ENCODE measurements at regions not wholly inside any gene's neighbourhood (a gene's known extent, or its start where the extent isn't known, plus 50 kb on each side); places are given as distances from the start of the nearest gene placed in this dataset.

DNA sequence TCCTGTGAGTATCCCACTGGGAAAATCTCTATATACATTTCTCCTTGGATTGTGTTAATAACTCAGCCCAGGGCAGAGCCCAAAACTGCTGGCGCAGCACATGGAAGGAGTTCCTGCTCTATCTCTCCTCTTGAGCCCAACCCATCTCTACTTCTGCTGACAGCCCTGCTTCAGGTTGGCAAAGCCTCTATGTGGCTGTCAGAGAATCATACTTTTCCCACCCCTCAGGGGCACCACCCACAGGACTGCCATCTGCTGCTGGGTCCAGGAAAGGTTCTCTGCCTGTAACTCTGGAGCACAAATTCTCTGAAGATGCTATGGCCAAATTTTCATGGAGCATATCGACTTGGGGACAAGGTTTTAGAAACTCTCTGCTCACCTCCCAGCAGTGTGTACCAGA lies 278.5 kb upstream of the EMCN start:
- Histone ChIP-seq H3K9me3 (no peaks in the 10 kb centered on the region), H3K4me1 (no peaks in the 10 kb centered on the region), H3K4me2 (no peak overlapping the region), H3K27me3 (no peaks in the 10 kb centered on the region), H3K36me3 (no peaks in the 10 kb centered on the region), H3K27ac (no peak overlapping the region), H3K9ac (no peak overlapping the region), H3K4me3 (no peak overlapping the region), H4K20me1 (no peaks in the 10 kb centered on the region)
- TF ChIP-seq Cebpa-rat (IDR thresholded peaks at IDR 0.05) = no peak

DNA sequence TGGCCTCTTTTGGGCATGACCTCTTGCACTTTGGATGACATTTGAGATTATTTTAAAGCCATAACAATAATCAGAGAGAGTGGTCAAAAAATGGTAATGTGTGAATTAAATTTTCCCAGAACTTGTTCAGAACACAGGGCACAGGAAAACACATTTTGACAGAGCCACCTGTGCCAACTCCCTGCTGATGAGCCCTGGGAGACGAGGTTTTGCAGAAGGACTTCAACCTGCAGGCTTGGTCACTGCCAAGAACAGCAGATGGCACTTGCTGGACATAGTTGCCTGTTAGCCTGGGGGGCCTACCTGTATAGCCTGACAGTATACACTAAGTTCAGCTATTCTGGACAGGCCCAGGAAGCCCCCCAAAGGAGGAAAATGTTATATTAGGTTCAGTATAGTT lies 277.8 kb upstream of the EMCN start:
- Histone ChIP-seq H3K27ac (no peak overlapping the region), H3K4me3 (no peak overlapping the region)

GRCh38 chr4:100790836-100791615 lies 273.2 kb upstream of the EMCN start:
- H3K36me3 ChIP-seq = no peaks in the 10 kb centered on the region
- H3K4me1 ChIP-seq = no peaks in the 10 kb centered on the region
- no peak overlapping the region for H3K4me3 ChIP-seq
- H4K20me1 ChIP-seq = no peaks in the 10 kb centered on the region
- H3K4me2 ChIP-seq = no peak overlapping the region
- TF ChIP-seq Cebpa-rat (IDR thresholded peaks at IDR 0.05) = no peak
- H3K9ac ChIP-seq = no peak overlapping the region
- no peak overlapping the region for H3K27ac ChIP-seq
- no peaks in the 10 kb centered on the region for H3K27me3 ChIP-seq
- H3K9me3 ChIP-seq = no peaks in the 10 kb centered on the region

More for the DNA sequence above, 277.8 kb upstream of the EMCN start:
- Histone ChIP-seq H3K27me3 (no peaks in the 10 kb centered on the region), H3K36me3 (no peaks in the 10 kb centered on the region), H4K20me1 (no peaks in the 10 kb centered on the region), H3K4me2 (no peak overlapping the region), H3K4me1 (no peaks in the 10 kb centered on the region), H3K9me3 (no peaks in the 10 kb centered on the region), H3K9ac (no peak overlapping the region)
- no peak for TF ChIP-seq Cebpa-rat (IDR thresholded peaks at IDR 0.05)

- H3K4me2 ChIP-seq = no peak overlapping the region
- H3K36me3 ChIP-seq = no peaks in the 10 kb centered on the region
- no peak overlapping the region for H3K4me3 ChIP-seq
- no peaks in the 10 kb centered on the region for H3K4me1 ChIP-seq
- H3K27ac ChIP-seq = no peak overlapping the region
- H3K9me3 ChIP-seq = no peaks in the 10 kb centered on the region
- no peak for TF ChIP-seq Cebpa-rat (IDR thresholded peaks at IDR 0.05)
- H3K27me3 ChIP-seq = no peaks in the 10 kb centered on the region
- no peak overlapping the region for H3K9ac ChIP-seq
- H4K20me1 ChIP-seq = no peaks in the 10 kb centered on the region
These were observed 272.2 kb upstream of the EMCN start for GRCh38 chr4:100789991-100790390.

DNA sequence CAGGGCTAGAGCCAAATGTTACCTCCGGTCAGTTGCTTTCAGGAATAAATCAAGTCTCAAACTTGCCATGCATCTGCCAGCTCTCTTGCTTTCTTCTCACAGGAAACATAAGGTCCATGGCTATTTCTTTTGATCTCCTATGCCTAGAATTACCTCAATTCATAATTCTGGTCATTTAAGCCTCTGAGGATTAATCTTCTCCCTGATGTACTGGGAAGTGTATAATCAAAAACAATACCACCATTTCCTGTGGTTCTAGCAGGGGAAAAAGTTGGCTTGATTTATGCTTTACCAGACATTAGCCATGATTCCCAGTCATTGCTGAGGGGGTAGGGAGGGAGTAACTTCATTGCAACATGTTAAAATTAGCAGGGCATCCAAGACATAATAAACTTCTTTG lies 268.7 kb upstream of the EMCN start:
- no peak overlapping the region for H3K4me2 ChIP-seq
- no peak overlapping the region for H3K27ac ChIP-seq
- H3K9me3 ChIP-seq = no peaks in the 10 kb centered on the region
- H3K9ac ChIP-seq = no peak overlapping the region
- H3K27me3 ChIP-seq = no peaks in the 10 kb centered on the region
- H3K4me3 ChIP-seq = no peak overlapping the region
- H4K20me1 ChIP-seq = no peaks in the 10 kb centered on the region
- no peak for TF ChIP-seq Cebpa-rat (IDR thresholded peaks at IDR 0.05)
- H3K36me3 ChIP-seq = no peaks in the 10 kb centered on the region
- H3K4me1 ChIP-seq = no peaks in the 10 kb centered on the region

DNA sequence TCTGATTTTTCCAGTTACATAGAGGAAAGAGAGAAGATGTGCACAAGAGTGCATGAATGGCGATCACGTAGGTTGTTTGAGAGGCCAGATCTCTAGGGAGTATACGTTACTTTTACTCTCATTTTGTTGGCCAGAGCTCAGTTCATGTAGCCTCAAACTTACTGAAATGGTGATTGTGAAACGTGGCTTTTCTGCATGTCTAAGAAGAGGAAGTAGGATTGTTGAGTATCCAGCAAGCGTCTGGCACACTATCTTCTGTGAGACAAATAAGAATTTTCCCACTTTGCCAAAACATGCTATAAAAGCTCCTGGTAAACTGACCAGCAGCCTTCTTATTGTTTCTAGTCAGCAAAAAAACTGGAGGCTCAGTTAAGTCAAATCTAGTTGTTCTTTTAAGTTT lies 264.5 kb upstream of the EMCN start:
- no peak overlapping the region for H3K27ac ChIP-seq
- no peaks in the 10 kb centered on the region for H3K36me3 ChIP-seq

DNA sequence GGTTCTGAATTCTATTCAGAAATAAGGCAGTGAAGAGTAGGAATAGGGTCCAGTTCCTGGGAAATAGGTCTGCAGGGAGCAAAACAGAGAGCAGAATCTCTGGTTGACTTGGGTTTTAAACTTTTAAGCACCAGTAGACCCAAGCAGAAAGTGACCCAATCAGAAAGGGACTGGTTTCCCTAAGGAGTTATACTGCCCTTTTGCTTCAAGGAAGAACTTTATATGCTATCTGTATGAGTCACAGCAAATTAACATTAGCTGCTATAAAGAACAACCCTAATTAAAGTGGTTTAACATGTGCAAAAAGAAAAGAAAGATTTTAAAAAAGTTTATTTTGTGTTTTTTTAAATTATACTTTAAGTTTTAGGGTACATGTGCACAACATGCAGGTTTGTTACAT lies 263.6 kb upstream of the EMCN start:
- Histone ChIP-seq H3K27ac (no peak overlapping the region), H3K9ac (no peak overlapping the region), H3K9me3 (0 out of 2 replicates have a peak, but pooled peaks cover 3% of the 10 kb centered on the region), H4K20me1 (no peaks in the 10 kb centered on the region), H3K4me1 (no peaks in the 10 kb centered on the region), H3K36me3 (no peaks in the 10 kb centered on the region), H3K4me3 (no peak overlapping the region), H3K4me2 (no peak overlapping the region), H3K27me3 (no peaks in the 10 kb centered on the region)
- no peak for TF ChIP-seq Cebpa-rat (IDR thresholded peaks at IDR 0.05)

More for the DNA sequence above, 264.5 kb upstream of the EMCN start:
- Histone ChIP-seq H3K4me1 (no peaks in the 10 kb centered on the region), H3K27me3 (no peaks in the 10 kb centered on the region), H4K20me1 (no peaks in the 10 kb centered on the region), H3K9me3 (0 out of 2 replicates have a peak, but pooled peaks cover 3% of the 10 kb centered on the region), H3K4me3 (no peak overlapping the region), H3K4me2 (no peak overlapping the region), H3K9ac (no peak overlapping the region)
- TF ChIP-seq Cebpa-rat (IDR thresholded peaks at IDR 0.05) = no peak

GRCh38 chr4:100780126-100780525 lies 262.3 kb upstream of the EMCN start:
- TF ChIP-seq Cebpa-rat (IDR thresholded peaks at IDR 0.05) = no peak
- Histone ChIP-seq H3K27me3 (no peaks in the 10 kb centered on the region), H3K36me3 (no peaks in the 10 kb centered on the region), H3K9me3 (0 out of 2 replicates have a peak, but pooled peaks cover 3% of the 10 kb centered on the region), H4K20me1 (no peaks in the 10 kb centered on the region), H3K27ac (no peak overlapping the region), H3K4me1 (no peaks in the 10 kb centered on the region), H3K4me3 (no peak overlapping the region), H3K4me2 (no peak overlapping the region), H3K9ac (no peak overlapping the region)

DNA sequence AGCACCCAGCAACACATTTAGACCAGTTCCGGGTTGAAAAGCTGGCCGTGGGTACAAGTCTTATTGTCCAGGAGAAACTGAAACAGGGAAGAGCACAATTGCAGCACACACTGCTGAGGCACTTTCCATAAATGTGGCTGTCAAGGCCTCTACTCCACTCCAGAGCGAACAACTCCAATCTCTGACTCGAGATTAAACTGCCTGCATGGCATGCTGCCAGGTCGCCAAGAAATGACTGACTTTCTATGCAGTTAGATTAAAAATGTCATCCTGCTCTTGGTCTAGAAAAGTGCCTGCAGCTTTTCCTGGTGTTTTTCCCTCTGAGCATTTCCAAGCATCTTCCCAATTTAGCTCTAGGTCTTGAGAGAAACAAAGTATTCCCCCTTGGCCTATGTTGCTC lies 260.6 kb upstream of the EMCN start:
- H3K9ac ChIP-seq = no peak overlapping the region
- no peaks in the 10 kb centered on the region for H3K27me3 ChIP-seq
- no peaks in the 10 kb centered on the region for H3K36me3 ChIP-seq
- no peaks in the 10 kb centered on the region for H4K20me1 ChIP-seq
- no peak overlapping the region for H3K4me2 ChIP-seq
- no peak for TF ChIP-seq Cebpa-rat (IDR thresholded peaks at IDR 0.05)
- no peaks in the 10 kb centered on the region for H3K4me1 ChIP-seq
- 0 out of 2 replicates have a peak, but pooled peaks cover 3% of the 10 kb centered on the region for H3K9me3 ChIP-seq
- no peak overlapping the region for H3K4me3 ChIP-seq
- no peak overlapping the region for H3K27ac ChIP-seq

- Histone ChIP-seq H3K4me1 (no peaks in the 10 kb centered on the region), H3K27me3 (no peaks in the 10 kb centered on the region), H3K4me3 (no peak overlapping the region), H3K27ac (no peak overlapping the region), H3K4me2 (no peak overlapping the region), H4K20me1 (no peaks in the 10 kb centered on the region), H3K36me3 (no peaks in the 10 kb centered on the region), H3K9ac (no peak overlapping the region), H3K9me3 (peaks cover 9% of the 10 kb centered on the region; the same call in 1 of the 2 replicates)
- TF ChIP-seq Cebpa-rat (IDR thresholded peaks at IDR 0.05) = no peak
These were observed 244.9 kb upstream of the EMCN start for GRCh38 chr4:100762738-100763137.

All from BLaER1 (cell line).